ENCODE measurements at regions not wholly inside any gene's neighbourhood (a gene's known extent, or its start where the extent isn't known, plus 50 kb on each side); places are given as distances from the start of the nearest gene placed in this dataset.

GRCh38 chr20:60266177-60266823, 308.1 kb downstream of the CDH26 start:
- TF ChIP-seq CTCF (IDR thresholded peaks at IDR 0.05; ENCODE audit: insufficient read depth, low read length, poor library complexity, severe bottlenecking) (no peak), EZH2phosphoT487 (conservative IDR thresholded peaks at IDR 0.05; ENCODE audit: low read length) (no peak)
